ENCODE measurements at regions not wholly inside any gene's neighbourhood (a gene's known extent, or its start where the extent isn't known, plus 50 kb on each side); places are given as distances from the start of the nearest gene placed in this dataset.

GRCh38 chr20:25864326-25864962 lies 167.8 kb upstream of the ZNF337 start:
- TF ChIP-seq MYC (IDR thresholded peaks at IDR 0.05; ENCODE audit: low read depth, low read length) (no peak), MAX (IDR thresholded peaks at IDR 0.05; ENCODE audit: low read depth, low read length) (no peak), CTCF (IDR thresholded peaks at IDR 0.05; ENCODE audit: low read depth, low read length) (no peak), POLR2A (IDR thresholded peaks at IDR 0.05; ENCODE audit: extremely low read depth, insufficient read length) (no peak)
- no peak overlapping the region for H3K4me3 ChIP-seq (ENCODE audit: low read depth, low read length)

GRCh38 chr20:25863536-25864325 lies 167.1 kb upstream of the ZNF337 start:
- DNase-seq (ENCODE audit: low read depth) = no peak
- H3K4me3 ChIP-seq (ENCODE audit: low read depth, low read length) = peak overlapping the region; percentile 28
- TF ChIP-seq POLR2A (IDR thresholded peaks at IDR 0.05; ENCODE audit: extremely low read depth, insufficient read length) (no peak), CTCF (IDR thresholded peaks at IDR 0.05; ENCODE audit: low read depth, low read length) (no peak), MAX (IDR thresholded peaks at IDR 0.05; ENCODE audit: low read depth, low read length) (no peak), MYC (IDR thresholded peaks at IDR 0.05; ENCODE audit: low read depth, low read length) (no peak)

More at GRCh38 chr20:25864326-25864962, 167.8 kb upstream of the ZNF337 start:
- no peak for DNase-seq (ENCODE audit: low read depth)

GRCh38 chr20:25862967-25863530 lies 166.4 kb upstream of the ZNF337 start:
- peak; percentile 84 for DNase-seq (ENCODE audit: low read depth)
- peak overlapping the region; percentile 36 for H3K4me3 ChIP-seq (ENCODE audit: low read depth, low read length)

GRCh38 chr20:25860531-25861150 lies 164.0 kb upstream of the ZNF337 start:
- TF ChIP-seq CTCF (IDR thresholded peaks at IDR 0.05; ENCODE audit: low read depth, low read length) = no peak
- TF ChIP-seq MYC (IDR thresholded peaks at IDR 0.05; ENCODE audit: low read depth, low read length) = no peak
- no peak for TF ChIP-seq POLR2A (IDR thresholded peaks at IDR 0.05; ENCODE audit: extremely low read depth, insufficient read length)
- no peak for TF ChIP-seq MAX (IDR thresholded peaks at IDR 0.05; ENCODE audit: low read depth, low read length)
- DNase-seq (ENCODE audit: low read depth) = no peak
- no peak overlapping the region for H3K4me3 ChIP-seq (ENCODE audit: low read depth, low read length)

- TF ChIP-seq MAX (IDR thresholded peaks at IDR 0.05; ENCODE audit: low read depth, low read length) = no peak
- TF ChIP-seq CTCF (IDR thresholded peaks at IDR 0.05; ENCODE audit: low read depth, low read length) = no peak
- TF ChIP-seq MYC (IDR thresholded peaks at IDR 0.05; ENCODE audit: low read depth, low read length) = no peak
- TF ChIP-seq POLR2A (IDR thresholded peaks at IDR 0.05; ENCODE audit: extremely low read depth, insufficient read length) = no peak
- H3K4me3 ChIP-seq (ENCODE audit: low read depth, low read length) = no peak overlapping the region
- peak; percentile 56 for DNase-seq (ENCODE audit: low read depth)
These were observed 163.2 kb upstream of the ZNF337 start for GRCh38 chr20:25859649-25860530.
